Sigmoid colon (tissue), 4 donors: ENCODE measurements at regions not wholly inside any gene's neighbourhood (a gene's known extent, or its start where the extent isn't known, plus 50 kb on each side); places are given as distances from the start of the nearest gene placed in this dataset.

Experiments used
- EP300 ChIP-seq, 4 donors: sonication (generic); formaldehyde crosslinking; IDR thresholded peaks; one replicate each; pipeline ENCODE4 v1.6.1; 2017; ENCODE audit warnings: antibody characterized with exemption in 4 of 4
- POLR2A ChIP-seq, 2 donors: fragments of 450-650 bp; IDR thresholded peaks; one replicate each; pipeline ENCODE4 v1.6.1; 2016; ENCODE audit warnings: antibody characterized with exemption in 2 of 2, mild to moderate bottlenecking in 2 of 2, moderate library complexity in 2 of 2
- POLR2AphosphoS5 ChIP-seq, 4 donors: sonication (generic); formaldehyde crosslinking; IDR thresholded peaks; one replicate each; pipeline ENCODE4 v1.6.1; 2017; ENCODE audit warnings: antibody characterized with exemption in 4 of 4
- TF ChIP-seq, protein P1 (sequence below), 4 experiments: fragments of 450-650 bp in 3 of 4; fragments of 200-600 bp in 1 of 4; IDR thresholded peaks; one replicate each; pipeline ENCODE4 v1.5.1; 2016 to 2019; ENCODE audit warnings: antibody characterized with exemption in 4 of 4, mild to moderate bottlenecking in 3 of 4, moderate library complexity in 2 of 4

DNA sequence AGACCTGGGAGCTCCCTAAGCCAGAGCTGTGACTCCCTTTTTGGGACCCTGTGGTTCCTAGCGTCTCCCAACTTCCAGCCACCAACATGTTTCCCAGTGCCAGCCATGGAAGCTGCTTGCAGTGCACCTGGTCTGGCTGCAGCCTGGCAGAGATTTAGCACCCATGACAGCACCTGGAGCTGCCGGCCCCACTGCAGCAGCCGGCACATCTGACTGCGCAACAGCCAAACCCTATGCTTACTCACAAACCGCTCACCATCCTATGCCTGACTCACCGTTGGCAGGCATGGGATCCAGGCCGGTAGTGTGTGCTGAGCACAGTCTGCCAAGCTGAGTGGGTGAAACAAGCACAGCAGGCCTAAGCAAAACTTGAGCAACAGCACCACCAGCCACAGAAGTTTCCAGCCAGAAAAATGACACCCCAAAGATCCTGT, 435.9 kb upstream of the PRMT6 start:
- TF ChIP-seq, protein P1, sequence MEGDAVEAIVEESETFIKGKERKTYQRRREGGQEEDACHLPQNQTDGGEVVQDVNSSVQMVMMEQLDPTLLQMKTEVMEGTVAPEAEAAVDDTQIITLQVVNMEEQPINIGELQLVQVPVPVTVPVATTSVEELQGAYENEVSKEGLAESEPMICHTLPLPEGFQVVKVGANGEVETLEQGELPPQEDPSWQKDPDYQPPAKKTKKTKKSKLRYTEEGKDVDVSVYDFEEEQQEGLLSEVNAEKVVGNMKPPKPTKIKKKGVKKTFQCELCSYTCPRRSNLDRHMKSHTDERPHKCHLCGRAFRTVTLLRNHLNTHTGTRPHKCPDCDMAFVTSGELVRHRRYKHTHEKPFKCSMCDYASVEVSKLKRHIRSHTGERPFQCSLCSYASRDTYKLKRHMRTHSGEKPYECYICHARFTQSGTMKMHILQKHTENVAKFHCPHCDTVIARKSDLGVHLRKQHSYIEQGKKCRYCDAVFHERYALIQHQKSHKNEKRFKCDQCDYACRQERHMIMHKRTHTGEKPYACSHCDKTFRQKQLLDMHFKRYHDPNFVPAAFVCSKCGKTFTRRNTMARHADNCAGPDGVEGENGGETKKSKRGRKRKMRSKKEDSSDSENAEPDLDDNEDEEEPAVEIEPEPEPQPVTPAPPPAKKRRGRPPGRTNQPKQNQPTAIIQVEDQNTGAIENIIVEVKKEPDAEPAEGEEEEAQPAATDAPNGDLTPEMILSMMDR (IDR thresholded peaks at IDR 0.05) = no peak
- TF ChIP-seq EP300 (IDR thresholded peaks at IDR 0.05) = no peak
- no peak for TF ChIP-seq POLR2A (IDR thresholded peaks at IDR 0.05)
- TF ChIP-seq POLR2AphosphoS5 (IDR thresholded peaks at IDR 0.05) = peak in 1 of 4 donors; percentile 34
